ENCODE measurements at regions not wholly inside any gene's neighbourhood (a gene's known extent, or its start where the extent isn't known, plus 50 kb on each side); places are given as distances from the start of the nearest gene placed in this dataset.

DNA sequence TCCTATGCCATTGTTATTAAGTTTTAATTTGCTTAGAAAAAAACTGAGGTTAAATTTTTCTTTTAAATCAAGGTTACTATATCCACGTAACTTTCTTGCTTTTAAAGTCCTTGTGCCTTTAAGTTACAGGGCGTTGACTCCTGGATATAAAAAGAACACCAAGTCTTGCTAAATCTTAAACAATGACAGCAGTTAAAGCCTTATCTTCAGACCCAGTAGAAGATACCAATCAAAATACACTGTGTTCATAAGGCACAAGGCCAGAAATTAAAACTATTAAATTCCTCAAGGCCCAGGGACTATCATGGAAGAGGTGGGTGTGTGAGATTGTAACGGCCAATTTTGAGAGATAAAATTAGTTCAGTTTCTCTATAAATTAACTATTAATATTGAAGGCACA, 60.4 kb downstream of the PAGE2 start:
- no peak overlapping the region for H3K4me3 ChIP-seq
- no peak overlapping the region for H3K4me2 ChIP-seq
- 86% methylated on average over 3 of the region's 3 CpGs for WGBS (ENCODE audit: missing lambda C conversion rate)
- no peak for TF ChIP-seq NR3C1 (IDR thresholded peaks at IDR 0.05)
- no peak for TF ChIP-seq JUNB (IDR thresholded peaks at IDR 0.05)
- TF ChIP-seq SMC3 (IDR thresholded peaks at IDR 0.05), result no peak
- no peak for TF ChIP-seq PHF8 (IDR thresholded peaks at IDR 0.05; ENCODE audit: borderline replicate concordance, low read depth)
- TF ChIP-seq POLR2A (IDR thresholded peaks at IDR 0.05; ENCODE audit: low read length), result no peak
- TF ChIP-seq CBX8 (IDR thresholded peaks at IDR 0.05), result no peak
- TF ChIP-seq JUN (IDR thresholded peaks at IDR 0.05), result no peak
- TF ChIP-seq NPAS2 (CRISPR knock-in tag; IDR thresholded peaks at IDR 0.05; ENCODE audit: borderline replicate concordance), result no peak
- TF ChIP-seq, protein P1, sequence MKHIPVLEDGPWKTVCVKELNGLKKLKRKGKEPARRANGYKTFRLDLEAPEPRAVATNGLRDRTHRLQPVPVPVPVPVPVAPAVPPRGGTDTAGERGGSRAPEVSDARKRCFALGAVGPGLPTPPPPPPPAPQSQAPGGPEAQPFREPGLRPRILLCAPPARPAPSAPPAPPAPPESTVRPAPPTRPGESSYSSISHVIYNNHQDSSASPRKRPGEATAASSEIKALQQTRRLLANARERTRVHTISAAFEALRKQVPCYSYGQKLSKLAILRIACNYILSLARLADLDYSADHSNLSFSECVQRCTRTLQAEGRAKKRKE (CRISPR knock-in tag; IDR thresholded peaks at IDR 0.05; ENCODE audit: low read depth), result no peak
- TF ChIP-seq TFCP2L1 (CRISPR knock-in tag; IDR thresholded peaks at IDR 0.05), result no peak
- no peak for TF ChIP-seq KDM1A (IDR thresholded peaks at IDR 0.05; ENCODE audit: low read depth)
- no peak for TF ChIP-seq POLR2AphosphoS2 (conservative IDR thresholded peaks at IDR 0.05; ENCODE audit: low read length)
- TF ChIP-seq KDM5A (IDR thresholded peaks at IDR 0.05), result no peak
- no peak for TF ChIP-seq HEYL (CRISPR knock-in tag; IDR thresholded peaks at IDR 0.05)
- no peak for TF ChIP-seq HDAC2 (IDR thresholded peaks at IDR 0.05)
- TF ChIP-seq GATA3 (IDR thresholded peaks at IDR 0.05; ENCODE audit: borderline replicate concordance), result no peak
- TF ChIP-seq, protein P2, sequence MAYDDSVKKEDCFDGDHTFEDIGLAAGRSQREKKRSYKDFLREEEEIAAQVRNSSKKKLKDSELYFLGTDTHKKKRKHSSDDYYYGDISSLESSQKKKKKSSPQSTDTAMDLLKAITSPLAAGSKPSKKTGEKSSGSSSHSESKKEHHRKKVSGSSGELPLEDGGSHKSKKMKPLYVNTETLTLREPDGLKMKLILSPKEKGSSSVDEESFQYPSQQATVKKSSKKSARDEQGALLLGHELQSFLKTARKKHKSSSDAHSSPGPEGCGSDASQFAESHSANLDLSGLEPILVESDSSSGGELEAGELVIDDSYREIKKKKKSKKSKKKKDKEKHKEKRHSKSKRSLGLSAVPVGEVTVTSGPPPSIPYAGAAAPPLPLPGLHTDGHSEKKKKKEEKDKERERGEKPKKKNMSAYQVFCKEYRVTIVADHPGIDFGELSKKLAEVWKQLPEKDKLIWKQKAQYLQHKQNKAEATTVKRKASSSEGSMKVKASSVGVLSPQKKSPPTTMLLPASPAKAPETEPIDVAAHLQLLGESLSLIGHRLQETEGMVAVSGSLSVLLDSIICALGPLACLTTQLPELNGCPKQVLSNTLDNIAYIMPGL (CRISPR knock-in tag; IDR thresholded peaks at IDR 0.05; ENCODE audit: borderline replicate concordance), result no peak
- no peak for TF ChIP-seq TP53 (CRISPR knock-in tag; IDR thresholded peaks at IDR 0.05)
- no peak for TF ChIP-seq ZSCAN20 (CRISPR knock-in tag; IDR thresholded peaks at IDR 0.05)
- no peak for TF ChIP-seq RARB (CRISPR knock-in tag; IDR thresholded peaks at IDR 0.05)
- ChIA-PET POLR2A (no interaction called here), CTCF (no interaction called here)
- H3K9me3 ChIP-seq, result no peaks in the 10 kb centered on the region
- no peak for ATAC-seq
- peaks cover under 1% of the 10 kb centered on the region; the same call in 1 of the 3 replicates for H3K4me1 ChIP-seq
- DNase-seq (ENCODE audit: low read depth in 1 of 2, low spot score in 1 of 2), result no peak
- FAIRE-seq, result no peak
- no peak overlapping the region for H3K27ac ChIP-seq

DNA sequence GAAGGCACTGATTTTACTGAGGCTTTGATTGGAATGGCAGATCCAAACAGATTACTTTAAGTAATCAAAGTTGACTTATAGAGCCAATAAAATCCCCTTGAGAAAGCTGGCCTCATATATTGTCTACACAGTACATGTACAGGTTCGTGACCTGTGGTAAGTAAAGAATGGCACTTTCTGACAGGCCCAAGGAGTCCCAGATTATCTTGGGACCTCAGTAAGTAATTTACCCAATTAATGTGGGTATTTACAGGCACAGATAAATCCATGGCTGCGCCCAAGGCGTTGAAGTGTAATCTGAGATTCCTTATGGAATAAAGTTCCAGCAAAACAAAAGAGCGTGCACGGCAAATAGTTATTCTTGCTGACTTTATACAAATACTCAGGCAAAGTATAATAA, 62.4 kb downstream of the PAGE2 start:
- no peak overlapping the region for H3K27ac ChIP-seq
- WGBS (ENCODE audit: missing lambda C conversion rate), result 94% methylated on average over 5 of the region's 5 CpGs
- FAIRE-seq (no peak), ATAC-seq (no peak), DNase-seq (ENCODE audit: low read depth in 1 of 2, low spot score in 1 of 2) (no peak)
- no peak overlapping the region for H3K4me3 ChIP-seq
- H3K4me1 ChIP-seq, result no peaks in the 10 kb centered on the region
- no peaks in the 10 kb centered on the region for H3K9me3 ChIP-seq
- no peak for TF ChIP-seq NPAS2 (CRISPR knock-in tag; IDR thresholded peaks at IDR 0.05; ENCODE audit: borderline replicate concordance)
- no peak for TF ChIP-seq POLR2AphosphoS2 (conservative IDR thresholded peaks at IDR 0.05; ENCODE audit: low read length)
- TF ChIP-seq, protein P3, sequence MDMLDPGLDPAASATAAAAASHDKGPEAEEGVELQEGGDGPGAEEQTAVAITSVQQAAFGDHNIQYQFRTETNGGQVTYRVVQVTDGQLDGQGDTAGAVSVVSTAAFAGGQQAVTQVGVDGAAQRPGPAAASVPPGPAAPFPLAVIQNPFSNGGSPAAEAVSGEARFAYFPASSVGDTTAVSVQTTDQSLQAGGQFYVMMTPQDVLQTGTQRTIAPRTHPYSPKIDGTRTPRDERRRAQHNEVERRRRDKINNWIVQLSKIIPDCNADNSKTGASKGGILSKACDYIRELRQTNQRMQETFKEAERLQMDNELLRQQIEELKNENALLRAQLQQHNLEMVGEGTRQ (IDR thresholded peaks at IDR 0.05), result no peak
- no peak for TF ChIP-seq RARB (CRISPR knock-in tag; IDR thresholded peaks at IDR 0.05)
- TF ChIP-seq EHMT2 (IDR thresholded peaks at IDR 0.05; ENCODE audit: low read depth), result no peak
- TF ChIP-seq, protein P4, sequence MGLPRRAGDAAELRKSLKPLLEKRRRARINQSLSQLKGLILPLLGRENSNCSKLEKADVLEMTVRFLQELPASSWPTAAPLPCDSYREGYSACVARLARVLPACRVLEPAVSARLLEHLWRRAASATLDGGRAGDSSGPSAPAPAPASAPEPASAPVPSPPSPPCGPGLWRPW (IDR thresholded peaks at IDR 0.05), result no peak
- TF ChIP-seq MYC (IDR thresholded peaks at IDR 0.05; ENCODE audit: borderline replicate concordance, low read length), result no peak
- TF ChIP-seq ZSCAN20 (CRISPR knock-in tag; IDR thresholded peaks at IDR 0.05), result no peak
- TF ChIP-seq FOSB (CRISPR knock-in tag; IDR thresholded peaks at IDR 0.05), result no peak
- ChIA-PET CTCF (no interaction called here), POLR2A (no interaction called here)
- H3K4me2 ChIP-seq, result no peak overlapping the region

Measured in A549 (cell line).